H1 (cell line): ENCODE measurements at regions not wholly inside any gene's neighbourhood (a gene's known extent, or its start where the extent isn't known, plus 50 kb on each side); places are given as distances from the start of the nearest gene placed in this dataset.

Experiments used
- CREB1 ChIP-seq: IDR thresholded peaks from 2 replicates; pipeline ENCODE4 v1.6.1; 2012; ENCODE audit warnings: inconsistent platforms
- CTCF ChIP-seq, 3 experiments: IDR thresholded peaks; 1 replicate in 2 of 3; 2 replicates in 1 of 3; pipeline versions ENCODE4 v1.5.1 to v1.6.1; 2011; ENCODE audit warnings: low read length in 3 of 3, mild to moderate bottlenecking in 3 of 3, inconsistent platforms in 2 of 3, low read depth in 1 of 3, moderate library complexity in 1 of 3; ENCODE audit not compliant: insufficient read depth in 1 of 3; ENCODE audit errors: control extremely low read depth in 1 of 3
- GABPA ChIP-seq: IDR thresholded peaks from 2 replicates; pipeline ENCODE4 v1.6.1; 2011; ENCODE audit warnings: mild to moderate bottlenecking, low read length, moderate library complexity, borderline replicate concordance; ENCODE audit not compliant: insufficient read depth
- POLR2A ChIP-seq, 2 experiments: IDR thresholded peaks; 1 replicate in 1 of 2; 2 replicates in 1 of 2; pipeline ENCODE4 v1.6.1; 2011; ENCODE audit warnings: low read depth in 2 of 2, low read length in 2 of 2, mild to moderate bottlenecking in 2 of 2; ENCODE audit errors: control extremely low read depth in 1 of 2

- TF ChIP-seq CREB1, result no peak
- TF ChIP-seq POLR2A (IDR thresholded peaks at IDR 0.05; ENCODE audit: control extremely low read depth in 1 of 2, low read depth in 2 of 2, low read length in 2 of 2), result no peak
- TF ChIP-seq GABPA, result no peak
- no peak for TF ChIP-seq CTCF (IDR thresholded peaks at IDR 0.05; ENCODE audit: control extremely low read depth in 1 of 3, insufficient read depth in 1 of 3, low read depth in 1 of 3, low read length in 3 of 3)
Measured at GRCh38 chrX:6384371-6384770, 150.5 kb downstream of the VCX3A start.
